ENCODE measurements at regions not wholly inside any gene's neighbourhood (a gene's known extent, or its start where the extent isn't known, plus 50 kb on each side); places are given as distances from the start of the nearest gene placed in this dataset.

DNA sequence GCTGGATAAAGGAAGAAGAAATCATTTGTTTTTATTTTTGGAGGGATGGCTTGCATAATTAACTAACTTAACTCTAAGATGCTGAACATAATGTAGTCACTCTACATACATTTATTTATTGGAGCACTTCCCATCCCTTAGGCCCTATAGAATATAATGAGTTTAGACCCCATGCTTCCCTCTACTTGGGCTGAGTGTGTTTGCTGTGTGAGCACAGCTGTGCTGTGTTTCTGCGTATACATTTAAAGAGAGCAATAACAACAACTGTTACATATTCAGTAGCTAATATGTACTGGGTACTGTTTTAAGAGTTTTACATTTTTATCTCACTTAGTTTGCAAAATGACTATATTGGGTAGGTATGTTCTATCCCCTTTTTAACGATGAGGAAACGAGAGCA lies 736.6 kb upstream of the NRSN1 start:
- TF ChIP-seq, protein P1, sequence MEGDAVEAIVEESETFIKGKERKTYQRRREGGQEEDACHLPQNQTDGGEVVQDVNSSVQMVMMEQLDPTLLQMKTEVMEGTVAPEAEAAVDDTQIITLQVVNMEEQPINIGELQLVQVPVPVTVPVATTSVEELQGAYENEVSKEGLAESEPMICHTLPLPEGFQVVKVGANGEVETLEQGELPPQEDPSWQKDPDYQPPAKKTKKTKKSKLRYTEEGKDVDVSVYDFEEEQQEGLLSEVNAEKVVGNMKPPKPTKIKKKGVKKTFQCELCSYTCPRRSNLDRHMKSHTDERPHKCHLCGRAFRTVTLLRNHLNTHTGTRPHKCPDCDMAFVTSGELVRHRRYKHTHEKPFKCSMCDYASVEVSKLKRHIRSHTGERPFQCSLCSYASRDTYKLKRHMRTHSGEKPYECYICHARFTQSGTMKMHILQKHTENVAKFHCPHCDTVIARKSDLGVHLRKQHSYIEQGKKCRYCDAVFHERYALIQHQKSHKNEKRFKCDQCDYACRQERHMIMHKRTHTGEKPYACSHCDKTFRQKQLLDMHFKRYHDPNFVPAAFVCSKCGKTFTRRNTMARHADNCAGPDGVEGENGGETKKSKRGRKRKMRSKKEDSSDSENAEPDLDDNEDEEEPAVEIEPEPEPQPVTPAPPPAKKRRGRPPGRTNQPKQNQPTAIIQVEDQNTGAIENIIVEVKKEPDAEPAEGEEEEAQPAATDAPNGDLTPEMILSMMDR (IDR thresholded peaks at IDR 0.05), result no peak
- no peak for TF ChIP-seq POLR2A (IDR thresholded peaks at IDR 0.05)

All from right lobe of liver (tissue), 4 donors.